MCF 10A (cell line): ENCODE measurements at regions not wholly inside any gene's neighbourhood (a gene's known extent, or its start where the extent isn't known, plus 50 kb on each side); places are given as distances from the start of the nearest gene placed in this dataset.

Experiments
- BruUV-seq: library from RNA; stranded (reverse); fragments of 400-500 nt; replicated peaks from 2 replicates; lab custom pipeline; 2021; lab: Mats Ljungman, UMichigan
- CTCF ChIA-PET: fragments of 300-600 bp; sonication (Branson Sonifier 250); formaldehyde crosslinking; extraction: SDS; loops from one replicate; lab custom pipeline; 2021; ENCODE audit warnings: antibody characterized with exemption, inconsistent platforms; lab: Yijun Ruan, JAX
- POLR2A ChIA-PET: fragments of 300-600, 350-650 bp; sonication (Branson Sonifier 250); formaldehyde crosslinking; extraction: SDS; loops from one replicate; lab custom pipeline; 2020; ENCODE audit warnings: antibody characterized with exemption, inconsistent platforms; lab: Yijun Ruan, JAX
- DNase-seq: peaks from one replicate; pipeline ENCODE4 v3.0.0-alpha.2; 2018; ENCODE audit not compliant: unreplicated experiment
- H3K27ac Mint-ChIP-seq: one replicate; pipeline ENCODE4 v1.8.0; 2022; ENCODE audit warnings: mild to moderate bottlenecking, low read depth, mixed read lengths; ENCODE audit not compliant: unreplicated experiment
- H3K27me3 Mint-ChIP-seq: one replicate; pipeline ENCODE4 v1.8.0; 2022; ENCODE audit warnings: mixed read lengths; ENCODE audit not compliant: insufficient read depth, unreplicated experiment
- H3K36me3 Mint-ChIP-seq: one replicate; pipeline ENCODE4 v1.8.0; 2022; ENCODE audit warnings: mild to moderate bottlenecking, moderate library complexity, mixed read lengths; ENCODE audit not compliant: insufficient read depth, unreplicated experiment
- H3K4me1 Mint-ChIP-seq: one replicate; pipeline ENCODE4 v1.8.0; 2022; ENCODE audit warnings: mixed read lengths; ENCODE audit not compliant: insufficient read depth, unreplicated experiment
- H3K4me3 Mint-ChIP-seq: one replicate; pipeline ENCODE4 v1.8.0; 2022; ENCODE audit warnings: mild to moderate bottlenecking, moderate library complexity, mixed read lengths; ENCODE audit not compliant: unreplicated experiment
- H3K9me3 Mint-ChIP-seq: one replicate; pipeline ENCODE4 v1.8.0; 2022; ENCODE audit warnings: mixed read lengths; ENCODE audit not compliant: unreplicated experiment
- CTCF ChIP-seq: fragments of 200-600 bp; IDR thresholded peaks from one replicate; pipeline ENCODE4 v1.8.0; 2022; ENCODE audit warnings: antibody characterized with exemption, mild to moderate bottlenecking; ENCODE audit not compliant: unreplicated experiment
- intact Hi-C: fragments of 100-400 bp; cut with micrococcal nuclease; formaldehyde crosslinking; loops from 2 replicates; pipeline ENCODE4 v1.14.1; 2022

GRCh38 chr3:146796078-146796477 is 190.9 kb upstream of the PLSCR5 start:
- POLR2A ChIA-PET, result interaction anchor here (0.6 kb wide), 1 partner anchor 14 kb away, joined by 3 read pairs; no protein-coding TSS in a partner anchor
- intact Hi-C loops, result no loop called here

GRCh38 chr3:146783446-146783845 is 178.3 kb upstream of the PLSCR5 start:
- intact Hi-C loops, result no loop called here
- ChIA-PET CTCF (no interaction called here), POLR2A (interaction anchor here (0.6 kb wide), 1 partner anchor 1310 kb away, joined by 3 read pairs; no protein-coding TSS in a partner anchor)
- Mint-ChIP-seq H3K27ac (no peak overlapping the region), H3K4me3 (no peak overlapping the region), H3K27me3 (peaks cover 71% of the 10 kb centered on the region), H3K4me1 (no peaks in the 10 kb centered on the region), H3K36me3 (peaks cover 4% of the 10 kb centered on the region), H3K9me3 (no peaks in the 10 kb centered on the region)
- no TSS peak for BruUV-seq
- TF ChIP-seq CTCF, result no peak
- no peak for DNase-seq

More at GRCh38 chr3:146796078-146796477, 190.9 kb upstream of the PLSCR5 start:
- H3K27me3 Mint-ChIP-seq, result peaks cover 30% of the 10 kb centered on the region
- no peaks in the 10 kb centered on the region for H3K9me3 Mint-ChIP-seq
- DNase-seq, result no peak
- no peak overlapping the region for H3K4me3 Mint-ChIP-seq
- H3K4me1 Mint-ChIP-seq, result no peaks in the 10 kb centered on the region
- CTCF ChIA-PET, result no interaction called here
- BruUV-seq, result no TSS peak
- H3K36me3 Mint-ChIP-seq, result no peaks in the 10 kb centered on the region
- no peak overlapping the region for H3K27ac Mint-ChIP-seq
- no peak for TF ChIP-seq CTCF

GRCh38 chr3:146781606-146782005 is 176.5 kb upstream of the PLSCR5 start:
- Mint-ChIP-seq H3K4me1 (no peaks in the 10 kb centered on the region), H3K27me3 (peaks cover 57% of the 10 kb centered on the region), H3K27ac (no peak overlapping the region), H3K36me3 (peaks cover 4% of the 10 kb centered on the region), H3K9me3 (no peaks in the 10 kb centered on the region), H3K4me3 (no peak overlapping the region)
- CTCF ChIA-PET, result no interaction called here
- POLR2A ChIA-PET, result interaction anchor here (0.7 kb wide), 1 partner anchor 15 kb away, joined by 3 read pairs; no protein-coding TSS in a partner anchor
- intact Hi-C loops, result no loop called here
- TF ChIP-seq CTCF, result no peak
- no peak for DNase-seq
- no TSS peak for BruUV-seq

- H3K27me3 Mint-ChIP-seq, result peaks cover 59% of the 10 kb centered on the region
- H3K4me3 Mint-ChIP-seq, result no peak overlapping the region
- no peak for DNase-seq
- no peak for TF ChIP-seq CTCF
- intact Hi-C loops, result no loop called here
- ChIA-PET CTCF (no interaction called here), POLR2A (no interaction called here)
- no peak overlapping the region for H3K27ac Mint-ChIP-seq
- H3K9me3 Mint-ChIP-seq, result no peaks in the 10 kb centered on the region
- BruUV-seq, result no TSS peak
- no peaks in the 10 kb centered on the region for H3K4me1 Mint-ChIP-seq
- H3K36me3 Mint-ChIP-seq, result peaks cover 4% of the 10 kb centered on the region
Measured at GRCh38 chr3:146781059-146781458, 175.9 kb upstream of the PLSCR5 start.
